Thyroid gland (tissue), 4 donors: ENCODE measurements at regions not wholly inside any gene's neighbourhood (a gene's known extent, or its start where the extent isn't known, plus 50 kb on each side); places are given as distances from the start of the nearest gene placed in this dataset.

Experiments used
- POLR2A ChIP-seq, 2 donors: fragments of 450-650 bp; IDR thresholded peaks; one replicate each; pipeline ENCODE4 v1.6.1; 2017; ENCODE audit warnings: antibody characterized with exemption in 2 of 2, mild to moderate bottlenecking in 2 of 2, moderate library complexity in 1 of 2
- TF ChIP-seq, protein P1 (sequence below), 6 experiments: fragments of 200-600 bp in 3 of 6; fragments of 450-650 bp in 3 of 6; sonication (generic) in 3 of 6; IDR thresholded peaks; one replicate each; pipeline ENCODE4 v1.5.1; 2016 to 2019; ENCODE audit warnings: antibody characterized with exemption in 6 of 6, mild to moderate bottlenecking in 2 of 6, inconsistent platforms in 1 of 6, moderate library complexity in 1 of 6

DNA sequence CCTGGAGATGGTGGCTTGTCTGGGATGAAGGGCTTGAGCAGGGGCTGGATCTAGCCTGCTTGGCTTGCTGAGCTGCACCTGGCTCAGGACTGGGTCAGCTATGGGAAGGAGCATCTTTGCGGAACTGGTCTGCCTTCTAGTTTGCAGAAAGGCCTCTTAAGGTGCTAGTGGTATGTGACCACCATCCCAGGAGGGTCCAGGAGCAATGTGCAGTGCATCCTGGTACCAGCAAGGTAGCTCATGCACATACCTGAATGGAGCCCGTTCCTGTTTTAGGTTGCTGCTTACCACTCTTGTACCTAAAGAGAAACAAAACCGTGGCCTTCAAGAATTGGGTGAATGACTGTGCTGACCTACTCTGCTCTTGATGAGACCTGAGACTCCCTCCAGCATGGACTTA, 118.6 kb upstream of the PELI1 start:
- TF ChIP-seq, protein P1, sequence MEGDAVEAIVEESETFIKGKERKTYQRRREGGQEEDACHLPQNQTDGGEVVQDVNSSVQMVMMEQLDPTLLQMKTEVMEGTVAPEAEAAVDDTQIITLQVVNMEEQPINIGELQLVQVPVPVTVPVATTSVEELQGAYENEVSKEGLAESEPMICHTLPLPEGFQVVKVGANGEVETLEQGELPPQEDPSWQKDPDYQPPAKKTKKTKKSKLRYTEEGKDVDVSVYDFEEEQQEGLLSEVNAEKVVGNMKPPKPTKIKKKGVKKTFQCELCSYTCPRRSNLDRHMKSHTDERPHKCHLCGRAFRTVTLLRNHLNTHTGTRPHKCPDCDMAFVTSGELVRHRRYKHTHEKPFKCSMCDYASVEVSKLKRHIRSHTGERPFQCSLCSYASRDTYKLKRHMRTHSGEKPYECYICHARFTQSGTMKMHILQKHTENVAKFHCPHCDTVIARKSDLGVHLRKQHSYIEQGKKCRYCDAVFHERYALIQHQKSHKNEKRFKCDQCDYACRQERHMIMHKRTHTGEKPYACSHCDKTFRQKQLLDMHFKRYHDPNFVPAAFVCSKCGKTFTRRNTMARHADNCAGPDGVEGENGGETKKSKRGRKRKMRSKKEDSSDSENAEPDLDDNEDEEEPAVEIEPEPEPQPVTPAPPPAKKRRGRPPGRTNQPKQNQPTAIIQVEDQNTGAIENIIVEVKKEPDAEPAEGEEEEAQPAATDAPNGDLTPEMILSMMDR (IDR thresholded peaks at IDR 0.05): no peak
- no peak for TF ChIP-seq POLR2A (IDR thresholded peaks at IDR 0.05)
